OCI-LY7 (cell line): ENCODE measurements at regions not wholly inside any gene's neighbourhood (a gene's known extent, or its start where the extent isn't known, plus 50 kb on each side); places are given as distances from the start of the nearest gene placed in this dataset.

Experiments
- EZH2phosphoT487 ChIP-seq: fragments of 200-600 bp; sonication (generic); IDR thresholded peaks from 2 replicates; pipeline ENCODE4 v1.6.1; 2018; ENCODE audit warnings: low read depth, borderline replicate concordance, mild to moderate bottlenecking, mixed run types, antibody characterized with exemption, low read length, moderate library complexity, mixed read lengths
- TF ChIP-seq, protein P1 (sequence below): fragments of 200-600 bp; sonication (generic); conservative IDR thresholded peaks from 2 replicates; pipeline ENCODE4 v1.5.1; 2014; ENCODE audit warnings: mild to moderate bottlenecking, antibody characterized with exemption, low read length, moderate library complexity, mixed read lengths

DNA sequence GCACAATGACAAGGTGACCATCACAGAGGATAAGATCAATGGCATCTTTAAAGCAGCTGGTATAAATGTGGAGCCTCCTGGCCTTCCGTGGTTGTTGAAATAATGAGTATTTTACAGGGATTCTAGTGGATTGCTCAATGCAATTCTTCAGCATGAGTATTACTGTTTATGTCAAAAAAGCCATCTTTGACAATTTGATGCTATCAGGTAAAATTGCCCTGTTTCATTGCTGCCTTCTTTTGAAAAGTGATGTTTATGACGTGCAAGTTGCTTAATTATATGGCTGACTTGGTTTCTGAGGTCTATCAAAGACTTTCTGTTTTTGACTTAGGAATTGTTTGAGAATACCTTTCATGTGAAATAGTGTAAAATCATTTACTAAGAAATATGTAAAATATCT is 237.2 kb downstream of the PARP8 start:
- TF ChIP-seq, protein P1, sequence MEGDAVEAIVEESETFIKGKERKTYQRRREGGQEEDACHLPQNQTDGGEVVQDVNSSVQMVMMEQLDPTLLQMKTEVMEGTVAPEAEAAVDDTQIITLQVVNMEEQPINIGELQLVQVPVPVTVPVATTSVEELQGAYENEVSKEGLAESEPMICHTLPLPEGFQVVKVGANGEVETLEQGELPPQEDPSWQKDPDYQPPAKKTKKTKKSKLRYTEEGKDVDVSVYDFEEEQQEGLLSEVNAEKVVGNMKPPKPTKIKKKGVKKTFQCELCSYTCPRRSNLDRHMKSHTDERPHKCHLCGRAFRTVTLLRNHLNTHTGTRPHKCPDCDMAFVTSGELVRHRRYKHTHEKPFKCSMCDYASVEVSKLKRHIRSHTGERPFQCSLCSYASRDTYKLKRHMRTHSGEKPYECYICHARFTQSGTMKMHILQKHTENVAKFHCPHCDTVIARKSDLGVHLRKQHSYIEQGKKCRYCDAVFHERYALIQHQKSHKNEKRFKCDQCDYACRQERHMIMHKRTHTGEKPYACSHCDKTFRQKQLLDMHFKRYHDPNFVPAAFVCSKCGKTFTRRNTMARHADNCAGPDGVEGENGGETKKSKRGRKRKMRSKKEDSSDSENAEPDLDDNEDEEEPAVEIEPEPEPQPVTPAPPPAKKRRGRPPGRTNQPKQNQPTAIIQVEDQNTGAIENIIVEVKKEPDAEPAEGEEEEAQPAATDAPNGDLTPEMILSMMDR, result no peak
- no peak for TF ChIP-seq EZH2phosphoT487
